ENCODE measurements at regions not wholly inside any gene's neighbourhood (a gene's known extent, or its start where the extent isn't known, plus 50 kb on each side); places are given as distances from the start of the nearest gene placed in this dataset.
"Not testable (repeated sequence)": the region's sequence is repeated elsewhere in the genome, so short reads cannot be mapped to it uniquely, and the experiment has no call there.

DNA sequence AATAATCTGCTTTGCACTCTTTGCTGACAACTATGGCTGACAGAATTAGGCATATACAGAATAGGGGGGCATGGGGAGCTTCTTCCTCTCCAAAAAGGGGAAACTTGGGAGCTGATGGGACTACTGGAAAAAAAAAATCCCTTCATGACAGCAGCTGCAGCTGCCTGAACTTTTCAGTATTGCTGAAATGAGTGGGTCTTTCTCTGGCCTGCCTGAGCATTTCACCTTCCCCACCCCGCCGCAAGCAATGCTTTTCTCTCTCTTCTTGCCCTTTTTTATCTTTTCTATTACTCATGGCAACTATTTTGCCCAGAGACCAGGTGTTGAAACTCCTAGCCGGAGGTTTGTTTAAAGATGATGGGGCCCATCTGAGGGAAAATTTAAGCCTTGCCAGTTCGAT lies 244.9 kb downstream of the SEMA3D start:
- DNase-seq = no peak

GRCh38 chr7:84941291-84941690 lies 245.6 kb downstream of the SEMA3D start:
- no peak for DNase-seq

GRCh38 chr7:84939888-84940287 lies 247.0 kb downstream of the SEMA3D start:
- DNase-seq = no peak

DNA sequence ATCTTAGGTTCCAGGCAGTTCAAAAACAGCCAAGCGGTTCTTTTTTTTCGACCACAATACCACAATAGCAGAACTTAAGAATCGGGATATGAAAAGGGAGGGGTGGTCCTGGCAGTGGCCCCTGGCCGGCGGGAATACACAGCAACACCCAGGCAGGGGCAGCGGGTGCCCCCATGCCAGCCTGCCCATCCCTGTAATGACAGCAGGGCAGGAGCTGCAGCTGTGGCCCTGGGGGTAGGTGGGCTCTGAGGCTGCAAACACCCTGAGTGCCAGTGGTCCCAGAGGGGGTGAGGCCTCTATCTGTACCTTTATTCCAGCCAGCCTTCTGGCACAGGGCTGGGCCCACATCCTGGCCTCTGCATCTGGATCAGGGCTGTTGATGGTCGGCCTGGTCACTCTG lies 247.4 kb downstream of the SEMA3D start:
- DNase-seq = no peak

DNA sequence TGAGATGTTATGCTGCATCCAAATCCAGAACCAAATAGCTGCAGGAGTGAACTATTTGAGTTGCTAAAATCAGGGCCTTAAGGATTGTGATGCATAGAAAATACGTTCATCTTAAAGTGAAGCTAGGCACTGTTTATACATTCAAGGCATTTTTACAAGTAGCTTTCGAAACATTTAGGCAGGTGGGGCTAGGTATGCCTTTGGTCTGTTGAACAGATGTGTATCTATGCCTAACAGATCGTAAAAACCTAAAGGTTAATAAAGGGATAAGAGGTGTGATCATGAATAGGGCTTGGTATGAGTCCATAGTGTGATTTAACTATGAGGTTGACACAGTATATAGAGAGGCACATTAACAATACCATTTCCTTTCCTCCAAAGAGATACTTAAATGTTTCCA lies 262.5 kb downstream of the SEMA3D start:
- DNase-seq = no peak

DNA sequence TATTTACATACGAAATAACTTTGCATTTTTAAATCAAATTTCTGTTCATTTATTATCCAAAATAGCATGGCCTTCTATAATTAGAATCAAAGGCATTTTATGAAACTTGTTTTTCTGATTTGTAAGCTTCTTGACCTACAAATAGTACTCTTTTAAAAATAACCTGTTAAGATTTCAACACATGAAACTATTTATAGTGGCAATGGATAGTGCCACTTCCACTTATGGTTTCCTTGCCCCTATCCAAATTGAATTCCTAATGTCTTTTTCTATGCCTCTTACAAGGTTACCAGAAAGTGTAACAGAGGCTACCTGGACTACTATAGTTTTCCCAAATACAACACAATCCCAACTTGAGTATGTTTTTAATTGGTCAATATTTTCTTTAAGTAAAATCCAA lies 263.5 kb downstream of the SEMA3D start:
- no peak for DNase-seq

GRCh38 chr7:84921154-84921553 lies 265.7 kb downstream of the SEMA3D start:
- no peak for DNase-seq

- not testable (repeated sequence) for DNase-seq
Measured at GRCh38 chr7:84916973-84917372, 269.9 kb downstream of the SEMA3D start.

GRCh38 chr7:84916161-84916560 lies 270.7 kb downstream of the SEMA3D start:
- DNase-seq = no peak

DNA sequence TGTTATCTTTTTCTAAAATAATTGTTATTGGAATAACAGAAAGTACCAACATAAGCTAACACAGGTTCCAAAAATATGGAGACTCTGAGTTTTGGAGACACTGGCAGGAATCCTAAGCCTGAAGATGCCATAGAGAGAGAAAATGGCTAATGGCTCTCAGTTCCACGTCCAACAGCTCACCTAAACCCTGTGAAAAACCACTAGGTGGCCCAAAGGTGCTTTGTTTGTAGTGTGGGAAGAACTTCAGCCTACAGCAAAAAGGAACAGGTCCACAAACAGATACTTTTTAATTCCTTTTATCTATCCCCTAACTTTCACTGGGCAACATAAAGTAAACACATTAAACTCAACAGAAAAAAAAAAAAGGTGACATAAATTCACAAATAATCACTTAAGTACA lies 272.3 kb downstream of the SEMA3D start:
- no peak for DNase-seq

GRCh38 chr7:84913731-84914130 lies 273.1 kb downstream of the SEMA3D start:
- no peak for DNase-seq

- DNase-seq = no peak
Measured at GRCh38 chr7:84912993-84913635, 273.7 kb downstream of the SEMA3D start.

DNA sequence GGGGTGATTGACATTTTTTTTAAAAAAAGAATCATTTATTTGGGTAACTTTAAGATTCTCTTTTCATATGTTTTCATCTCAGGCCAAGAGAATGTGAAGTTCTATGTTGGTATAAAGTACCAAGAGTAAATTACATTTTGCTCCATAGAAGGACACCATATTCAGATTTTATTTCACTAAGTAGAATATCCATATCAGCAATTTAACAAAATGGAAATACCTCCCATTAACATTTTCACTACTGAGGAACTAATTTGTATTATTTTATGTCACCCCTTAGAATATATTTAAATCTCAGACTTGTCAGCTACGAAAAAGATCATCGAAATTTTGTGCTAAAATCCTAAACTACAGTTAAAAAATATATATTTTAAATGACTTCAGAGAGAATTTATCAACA lies 274.3 kb downstream of the SEMA3D start:
- DNase-seq = no peak

DNA sequence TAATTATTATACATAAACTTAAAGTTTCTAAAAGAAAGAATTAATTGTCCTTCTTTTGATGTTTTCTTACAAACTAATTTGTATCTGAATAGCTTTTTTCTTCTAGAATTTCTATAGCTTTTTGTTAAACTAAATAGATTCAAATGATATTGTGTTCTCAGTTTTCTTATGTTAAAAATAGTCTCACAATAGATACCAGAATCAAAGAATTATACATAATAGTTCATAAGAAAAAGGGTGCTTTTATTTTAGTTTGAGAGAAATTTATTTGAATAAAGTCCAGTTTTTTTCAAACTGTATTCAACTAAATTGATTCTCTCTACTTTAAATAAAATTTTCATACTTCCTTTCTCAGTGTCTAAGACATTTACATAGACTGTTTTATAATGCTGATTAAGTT lies 274.8 kb downstream of the SEMA3D start:
- no peak for DNase-seq

DNA sequence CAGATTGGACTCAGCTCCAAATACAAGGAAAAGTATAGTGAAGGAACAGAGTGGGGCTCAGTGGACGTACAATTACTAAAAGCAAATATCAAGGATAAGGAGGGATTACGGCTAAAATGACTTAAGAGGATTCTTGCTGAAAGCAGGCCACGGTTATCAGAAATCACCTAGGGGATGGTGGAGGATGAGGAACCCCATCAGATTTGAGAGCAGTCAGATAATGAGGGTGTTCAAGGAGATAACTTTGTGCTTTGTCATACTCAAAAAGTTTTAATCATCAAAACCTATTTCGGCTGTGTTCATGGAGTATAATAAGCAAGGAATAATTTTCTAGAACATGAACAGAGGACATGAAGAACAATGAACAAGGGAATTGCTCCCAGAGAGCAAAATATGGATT lies 275.8 kb downstream of the SEMA3D start:
- no peak for DNase-seq

GRCh38 chr7:84910322-84910721 lies 276.5 kb downstream of the SEMA3D start:
- not testable (repeated sequence) for DNase-seq

- DNase-seq = no peak
Measured at GRCh38 chr7:84908196-84908793, 278.6 kb downstream of the SEMA3D start.

GRCh38 chr7:84906889-84907288 lies 280.0 kb downstream of the SEMA3D start:
- DNase-seq = no peak

DNA sequence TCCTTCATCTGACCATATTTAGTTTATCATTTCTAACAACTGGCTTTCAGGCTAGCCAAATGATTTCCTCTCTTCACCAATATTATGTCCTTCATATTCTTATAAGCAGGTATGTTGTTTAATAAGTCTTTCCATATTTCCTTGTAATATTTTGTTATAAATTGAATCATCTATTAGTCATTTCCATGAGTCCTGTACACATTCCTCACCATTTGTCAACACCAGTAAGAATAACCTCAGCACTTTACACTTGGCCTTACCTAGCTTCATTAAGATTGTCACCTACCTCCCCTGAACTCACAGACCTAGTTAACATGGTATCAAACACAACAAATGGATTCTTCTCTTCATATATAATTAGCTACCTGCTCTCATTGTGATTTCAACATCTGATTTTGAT lies 282.3 kb downstream of the SEMA3D start:
- DNase-seq = no peak

GRCh38 chr7:84901366-84901765 lies 285.5 kb downstream of the SEMA3D start:
- DNase-seq = no peak

GRCh38 chr7:84900215-84900614 lies 286.6 kb downstream of the SEMA3D start:
- no peak for DNase-seq

DNA sequence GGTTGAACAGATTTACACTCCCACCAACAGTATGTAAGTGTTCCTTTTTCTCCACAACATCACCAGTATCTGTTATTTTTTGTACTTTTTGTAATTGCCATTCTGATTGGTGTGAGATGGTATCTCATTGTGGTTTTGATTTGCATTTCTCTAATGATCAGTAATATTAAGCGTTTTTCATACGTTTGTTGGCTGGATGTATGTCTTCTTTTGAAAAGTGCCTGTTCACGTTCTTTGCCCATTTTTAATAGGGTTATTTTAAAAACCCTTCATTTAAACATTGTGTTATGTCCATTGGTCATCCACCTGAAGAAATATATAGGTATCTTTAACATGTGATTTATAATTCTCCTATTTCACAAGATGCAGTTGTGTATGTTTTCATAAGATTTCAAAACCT lies 291.3 kb downstream of the SEMA3D start:
- no peak for DNase-seq

DNA sequence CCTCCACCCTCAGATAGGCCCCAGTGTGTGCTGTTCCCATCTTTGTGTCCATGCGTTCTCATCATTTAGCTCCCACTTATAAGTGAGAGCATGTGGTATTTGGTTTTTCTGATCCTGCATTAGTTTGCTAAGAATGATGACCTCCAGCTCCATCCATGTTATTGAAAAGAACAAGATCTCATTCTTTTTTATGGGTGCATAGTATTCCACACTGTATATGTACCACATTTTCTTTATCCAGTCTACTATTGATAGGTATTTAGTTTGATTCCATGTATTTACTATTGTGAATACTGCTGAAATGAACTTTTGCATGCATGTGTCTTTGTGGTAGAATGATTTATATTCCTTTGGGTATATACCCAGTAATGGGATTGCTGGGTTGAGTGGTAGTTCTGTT lies 303.3 kb downstream of the SEMA3D start:
- DNase-seq = not testable (repeated sequence)

- DNase-seq = not testable (repeated sequence)
Measured at GRCh38 chr7:84880326-84880997, 306.4 kb downstream of the SEMA3D start.

Data from CD4-positive, alpha-beta T cell treated with Interferon alpha-2 for 1 hour (primary cell).